DND-41 (cell line): ENCODE measurements at regions not wholly inside any gene's neighbourhood (a gene's known extent, or its start where the extent isn't known, plus 50 kb on each side); places are given as distances from the start of the nearest gene placed in this dataset.
"Not testable (repeated sequence)": the region's sequence is repeated elsewhere in the genome, so short reads cannot be mapped to it uniquely, and the experiment has no call there.

Source experiments
- ATAC-seq: fragments of 200-7000 bp; cut with Tn5 transposase; 3 replicates; pipeline ENCODE4 v1.9.1; 2021; ENCODE audit warnings: low read depth; ENCODE audit not compliant: insufficient read depth
- DNase-seq: peaks from one replicate; pipeline ENCODE4 v3.0.0-alpha.2; 2020
- H2AFZ ChIP-seq: 2 replicates; pipeline ENCODE4 v1.6.0; 2012; ENCODE audit warnings: low read depth, low read length
- H3K27ac ChIP-seq: 2 replicates; pipeline ENCODE4 v1.5.1; 2012; ENCODE audit warnings: low read length, inconsistent platforms
- H3K27me3 ChIP-seq: fragments of 200-600 bp; sonication (generic); 2 replicates; pipeline ENCODE4 v1.6.0; 2012; ENCODE audit warnings: low read length, mild to moderate bottlenecking, inconsistent platforms; ENCODE audit not compliant: insufficient read depth, poor library complexity
- H3K36me3 ChIP-seq: 2 replicates; pipeline ENCODE4 v1.5.1; 2012; ENCODE audit warnings: low read length, inconsistent platforms; ENCODE audit not compliant: insufficient read depth
- H3K4me1 ChIP-seq: 2 replicates; pipeline ENCODE4 v1.5.1; 2012; ENCODE audit warnings: mild to moderate bottlenecking, low read length; ENCODE audit not compliant: insufficient read depth
- H3K4me2 ChIP-seq: 2 replicates; pipeline ENCODE4 v1.6.0; 2012; ENCODE audit warnings: mild to moderate bottlenecking, moderate library complexity, low read length, inconsistent platforms; ENCODE audit not compliant: insufficient read depth
- H3K4me3 ChIP-seq, 2 experiments: fragments of 200-600 bp in 1 of 2; shearing (Covaris generic) in 1 of 2; 2 replicates each; pipeline ENCODE4 v1.5.1; 2012 to 2016; ENCODE audit warnings: inconsistent platforms in 2 of 2, low read length in 2 of 2, mild to moderate bottlenecking in 2 of 2, low read depth in 1 of 2, moderate library complexity in 1 of 2
- H3K79me2 ChIP-seq: 2 replicates; pipeline ENCODE4 v1.6.0; 2012; ENCODE audit warnings: low read length, inconsistent platforms; ENCODE audit not compliant: insufficient read depth
- H3K9ac ChIP-seq: 2 replicates; pipeline ENCODE4 v1.6.0; 2012; ENCODE audit warnings: low read depth, mild to moderate bottlenecking, inconsistent platforms, low read length, moderate library complexity
- H3K9me3 ChIP-seq: 2 replicates; pipeline ENCODE4 v1.5.1; 2012; ENCODE audit warnings: low read length, moderate library complexity, mild to moderate bottlenecking, inconsistent platforms; ENCODE audit not compliant: insufficient read depth, severe bottlenecking
- H4K20me1 ChIP-seq: 2 replicates; pipeline ENCODE4 v1.6.0; 2012; ENCODE audit warnings: low read length; ENCODE audit not compliant: insufficient read depth
- EZH2 ChIP-seq: IDR thresholded peaks from 3 replicates; pipeline ENCODE4 v1.6.1; 2012; ENCODE audit warnings: borderline replicate concordance, low read depth, mild to moderate bottlenecking, moderate library complexity, low read length, inconsistent platforms; ENCODE audit not compliant: severe bottlenecking
- TF ChIP-seq, protein P1 (sequence below): IDR thresholded peaks from 2 replicates; pipeline ENCODE4 v1.5.1; 2012; ENCODE audit warnings: borderline replicate concordance, low read length, moderate library complexity, mild to moderate bottlenecking; ENCODE audit not compliant: poor library complexity, severe bottlenecking; ENCODE audit errors: extremely low read depth

DNA sequence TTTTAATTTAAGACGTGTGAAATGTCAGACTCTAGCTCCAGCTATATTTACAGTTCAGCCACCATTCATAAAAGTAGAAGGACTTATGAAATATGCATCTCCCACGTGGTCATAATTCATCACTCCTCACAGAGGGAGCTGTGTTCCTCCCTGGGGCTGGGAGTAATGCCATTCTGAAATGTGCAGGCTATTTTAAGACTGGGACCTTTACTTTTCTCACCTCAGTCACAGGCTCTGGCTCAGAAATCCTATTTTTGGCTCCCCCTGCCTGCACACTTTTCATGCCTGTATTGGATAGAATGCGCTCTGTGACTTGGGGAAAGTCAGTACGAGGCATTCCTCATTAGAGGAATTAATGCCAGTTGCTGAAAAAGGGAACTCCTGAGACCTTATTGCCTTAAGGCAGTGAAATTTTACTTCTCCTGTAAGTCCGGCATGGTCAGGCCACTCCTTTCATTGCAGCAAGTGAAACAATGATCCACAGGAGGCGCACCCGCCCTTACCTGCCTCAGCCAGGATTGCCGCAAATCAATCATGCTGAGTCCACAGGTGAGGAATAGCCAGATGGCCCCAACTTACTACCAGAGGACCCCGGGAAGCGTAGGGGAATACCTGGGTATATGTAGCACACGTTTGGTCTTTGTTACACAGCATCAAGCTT, 1133.2 kb upstream of the TMEM132C start:
- no peaks in the 10 kb centered on the region for H3K9me3 ChIP-seq
- no peaks in the 10 kb centered on the region for H3K36me3 ChIP-seq
- no peak overlapping the region for H3K4me2 ChIP-seq
- H3K4me1 ChIP-seq = no peaks in the 10 kb centered on the region
- no peak for TF ChIP-seq EZH2
- TF ChIP-seq, protein P1, sequence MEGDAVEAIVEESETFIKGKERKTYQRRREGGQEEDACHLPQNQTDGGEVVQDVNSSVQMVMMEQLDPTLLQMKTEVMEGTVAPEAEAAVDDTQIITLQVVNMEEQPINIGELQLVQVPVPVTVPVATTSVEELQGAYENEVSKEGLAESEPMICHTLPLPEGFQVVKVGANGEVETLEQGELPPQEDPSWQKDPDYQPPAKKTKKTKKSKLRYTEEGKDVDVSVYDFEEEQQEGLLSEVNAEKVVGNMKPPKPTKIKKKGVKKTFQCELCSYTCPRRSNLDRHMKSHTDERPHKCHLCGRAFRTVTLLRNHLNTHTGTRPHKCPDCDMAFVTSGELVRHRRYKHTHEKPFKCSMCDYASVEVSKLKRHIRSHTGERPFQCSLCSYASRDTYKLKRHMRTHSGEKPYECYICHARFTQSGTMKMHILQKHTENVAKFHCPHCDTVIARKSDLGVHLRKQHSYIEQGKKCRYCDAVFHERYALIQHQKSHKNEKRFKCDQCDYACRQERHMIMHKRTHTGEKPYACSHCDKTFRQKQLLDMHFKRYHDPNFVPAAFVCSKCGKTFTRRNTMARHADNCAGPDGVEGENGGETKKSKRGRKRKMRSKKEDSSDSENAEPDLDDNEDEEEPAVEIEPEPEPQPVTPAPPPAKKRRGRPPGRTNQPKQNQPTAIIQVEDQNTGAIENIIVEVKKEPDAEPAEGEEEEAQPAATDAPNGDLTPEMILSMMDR = no peak
- no peaks in the 10 kb centered on the region for H3K79me2 ChIP-seq
- no peak for DNase-seq
- no peak for ATAC-seq
- H4K20me1 ChIP-seq = no peaks in the 10 kb centered on the region
- H3K27me3 ChIP-seq = no peaks in the 10 kb centered on the region
- no peak overlapping the region for H3K27ac ChIP-seq
- no peak overlapping the region for H3K4me3 ChIP-seq
- H2AFZ ChIP-seq = no peak overlapping the region
- no peak overlapping the region for H3K9ac ChIP-seq

DNA sequence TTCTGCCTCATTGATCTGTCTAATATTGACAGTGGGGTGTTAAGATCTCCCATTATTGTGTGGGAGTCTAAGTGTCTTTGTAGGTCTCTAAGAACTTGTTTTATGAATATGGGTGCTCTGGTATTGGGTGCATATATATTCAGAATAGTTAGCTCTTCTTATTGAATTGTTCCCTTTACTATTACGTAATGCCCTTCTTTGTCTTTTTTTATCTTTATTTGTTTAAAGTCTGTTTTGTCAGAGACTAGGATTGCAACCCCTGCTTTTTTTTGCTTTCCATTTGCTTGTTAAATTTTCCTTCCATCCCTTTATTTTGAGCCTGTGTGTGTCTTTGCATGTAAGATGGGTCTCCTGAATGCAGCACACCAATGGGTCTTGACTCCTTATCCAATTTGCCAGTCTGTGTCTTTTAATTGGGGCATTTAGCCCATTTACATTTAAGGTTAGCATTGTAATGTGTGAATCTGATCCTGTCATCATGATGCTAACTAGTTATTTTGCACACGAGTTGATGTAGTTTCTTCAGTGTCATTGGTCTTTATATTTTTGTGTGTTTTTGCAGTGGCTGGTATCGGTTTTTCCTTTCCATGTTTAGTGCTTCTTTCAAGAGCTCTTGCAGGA, 1126.0 kb upstream of the TMEM132C start:
- not testable (repeated sequence) for ATAC-seq, H3K36me3 ChIP-seq, H3K27me3 ChIP-seq, DNase-seq, H3K79me2 ChIP-seq, H3K27ac ChIP-seq, H2AFZ ChIP-seq, H3K4me3 ChIP-seq, H3K9ac ChIP-seq, H3K4me1 ChIP-seq, H4K20me1 ChIP-seq, H3K4me2 ChIP-seq, H3K9me3 ChIP-seq

DNA sequence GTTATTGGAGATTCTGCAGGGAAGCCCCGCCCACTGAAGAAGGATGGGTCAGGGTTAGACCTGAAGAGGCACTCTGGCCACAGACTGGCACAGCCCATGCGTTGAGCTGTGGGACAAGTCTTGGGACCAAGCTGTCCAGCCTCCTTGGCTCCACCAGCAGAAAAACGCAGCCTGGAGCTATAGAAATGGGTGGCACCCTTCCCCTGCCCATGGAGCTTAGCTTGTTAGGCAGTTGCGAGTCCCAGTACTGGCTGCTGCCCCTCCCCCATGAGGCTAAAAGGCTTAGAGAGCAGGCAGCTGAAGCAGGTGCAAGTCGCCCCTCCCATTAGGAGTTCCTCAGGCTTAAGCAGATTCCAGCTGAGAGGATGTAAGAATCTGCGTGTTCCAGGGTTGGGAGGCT, 1124.0 kb upstream of the TMEM132C start:
- no peak overlapping the region for H3K4me2 ChIP-seq
- H3K27me3 ChIP-seq = no peaks in the 10 kb centered on the region
- H3K36me3 ChIP-seq = no peaks in the 10 kb centered on the region
- no peak for DNase-seq
- no peaks in the 10 kb centered on the region for H4K20me1 ChIP-seq
- TF ChIP-seq, protein P1 = no peak
- no peak for TF ChIP-seq EZH2
- no peak overlapping the region for H2AFZ ChIP-seq
- no peaks in the 10 kb centered on the region for H3K79me2 ChIP-seq
- no peak overlapping the region for H3K27ac ChIP-seq
- no peaks in the 10 kb centered on the region for H3K9me3 ChIP-seq
- no peak overlapping the region for H3K9ac ChIP-seq
- no peaks in the 10 kb centered on the region for H3K4me1 ChIP-seq
- ATAC-seq = no peak
- no peak overlapping the region for H3K4me3 ChIP-seq

DNA sequence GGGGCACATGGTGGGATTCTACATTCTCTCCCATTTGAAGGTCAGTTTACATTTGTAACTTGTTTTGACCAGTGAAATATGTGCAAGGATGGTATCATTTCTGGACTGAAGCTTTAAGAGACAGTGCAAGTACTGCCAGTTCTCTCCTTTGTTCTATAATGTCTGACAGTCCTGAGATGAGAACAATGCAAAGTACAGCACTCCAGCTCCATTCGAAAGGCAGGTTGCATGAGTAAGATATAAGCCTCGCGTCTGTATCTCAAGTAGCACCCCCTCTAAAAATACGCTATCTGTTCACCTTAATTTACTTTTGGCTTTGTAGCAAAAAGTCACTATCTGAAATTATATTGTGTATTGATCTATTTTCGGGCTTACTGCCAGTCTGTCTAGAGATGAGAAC, 1122.2 kb upstream of the TMEM132C start:
- H3K4me2 ChIP-seq = no peak overlapping the region
- no peak for ATAC-seq
- H3K27ac ChIP-seq = no peak overlapping the region
- TF ChIP-seq, protein P1 = no peak
- TF ChIP-seq EZH2 = no peak
- H2AFZ ChIP-seq = no peak overlapping the region
- no peaks in the 10 kb centered on the region for H3K9me3 ChIP-seq
- DNase-seq = no peak
- no peak overlapping the region for H3K4me3 ChIP-seq
- no peaks in the 10 kb centered on the region for H3K27me3 ChIP-seq
- no peaks in the 10 kb centered on the region for H4K20me1 ChIP-seq
- H3K36me3 ChIP-seq = no peaks in the 10 kb centered on the region
- no peaks in the 10 kb centered on the region for H3K79me2 ChIP-seq
- no peaks in the 10 kb centered on the region for H3K4me1 ChIP-seq
- no peak overlapping the region for H3K9ac ChIP-seq
